H9 (cell line): ENCODE measurements at regions not wholly inside any gene's neighbourhood (a gene's known extent, or its start where the extent isn't known, plus 50 kb on each side); places are given as distances from the start of the nearest gene placed in this dataset.

Experiments used
- DNase-seq: peaks from one replicate; pipeline ENCODE4 v3.0.0-alpha.2; 2017
- H2AFZ ChIP-seq: one replicate; pipeline ENCODE4 v1.6.1; 2013; ENCODE audit warnings: mild to moderate bottlenecking, low read length, control low read depth, moderate library complexity
- H2AK5ac ChIP-seq: 2 replicates; pipeline ENCODE4 v1.6.1; 2013; ENCODE audit warnings: low read length, control low read depth, mixed read lengths; ENCODE audit not compliant: insufficient read length
- H2BK120ac ChIP-seq: one replicate; pipeline ENCODE4 v1.6.1; 2013; ENCODE audit warnings: low read depth, mild to moderate bottlenecking, low read length, control low read depth, inconsistent platforms; ENCODE audit not compliant: poor library complexity, severe bottlenecking
- H2BK12ac ChIP-seq: 2 replicates; pipeline ENCODE4 v1.6.1; 2013; ENCODE audit warnings: low read length, control low read depth, mixed read lengths, low read depth; ENCODE audit not compliant: insufficient read length
- H2BK15ac ChIP-seq: 2 replicates; pipeline ENCODE4 v1.6.1; 2013; ENCODE audit warnings: low read depth, low read length, control low read depth
- H2BK20ac ChIP-seq: one replicate; pipeline ENCODE4 v1.6.1; 2013; ENCODE audit warnings: low read depth, mild to moderate bottlenecking, low read length, control low read depth, inconsistent platforms; ENCODE audit not compliant: poor library complexity, severe bottlenecking
- H2BK5ac ChIP-seq: 2 replicates; pipeline ENCODE4 v1.6.1; 2013; ENCODE audit warnings: low read length, control low read depth, mixed read lengths; ENCODE audit not compliant: insufficient read length
- H3K14ac ChIP-seq: 2 replicates; pipeline ENCODE4 v1.6.1; 2013; ENCODE audit warnings: low read length, control low read depth; ENCODE audit not compliant: insufficient read depth
- H3K18ac ChIP-seq: 2 replicates; pipeline ENCODE4 v1.6.1; 2013; ENCODE audit warnings: low read depth, mild to moderate bottlenecking, mixed read lengths, low read length, control low read depth; ENCODE audit not compliant: insufficient read length
- H3K23ac ChIP-seq: 2 replicates; pipeline ENCODE4 v1.6.1; 2013; ENCODE audit warnings: low read length, control low read depth, mixed read lengths, low read depth; ENCODE audit not compliant: insufficient read length
- H3K23me2 ChIP-seq: 2 replicates; pipeline ENCODE4 v1.6.1; 2013; ENCODE audit warnings: low read depth, mild to moderate bottlenecking, mixed read lengths, low read length, control low read depth; ENCODE audit not compliant: insufficient read length, poor library complexity, severe bottlenecking
- H3K27ac ChIP-seq: 2 replicates; pipeline ENCODE4 v1.5.1; 2013; ENCODE audit warnings: low read length, control low read depth, mixed read lengths, low read depth; ENCODE audit not compliant: insufficient read length
- H3K27me3 ChIP-seq: 2 replicates; pipeline ENCODE4 v1.6.1; 2013; ENCODE audit warnings: low read length, control low read depth, inconsistent platforms; ENCODE audit not compliant: insufficient read depth
- H3K4ac ChIP-seq: 2 replicates; pipeline ENCODE4 v1.6.1; 2013; ENCODE audit warnings: low read depth, mild to moderate bottlenecking, control low read depth, inconsistent platforms, low read length, moderate library complexity
- H3K4me1 ChIP-seq: 2 replicates; pipeline ENCODE4 v1.6.1; 2013; ENCODE audit warnings: low read length, control low read depth, inconsistent platforms; ENCODE audit not compliant: insufficient read depth
- H3K4me2 ChIP-seq: 2 replicates; pipeline ENCODE4 v1.6.1; 2013; ENCODE audit warnings: low read length, control low read depth, mixed read lengths; ENCODE audit not compliant: insufficient read length, insufficient read depth
- H3K56ac ChIP-seq: 2 replicates; pipeline ENCODE4 v1.6.1; 2013; ENCODE audit warnings: low read depth, mild to moderate bottlenecking, mixed read lengths, low read length, control low read depth; ENCODE audit not compliant: insufficient read length
- H3K79me1 ChIP-seq: 2 replicates; pipeline ENCODE4 v1.6.1; 2013; ENCODE audit warnings: low read depth, mild to moderate bottlenecking, moderate library complexity, low read length, control low read depth, inconsistent platforms; ENCODE audit not compliant: insufficient read depth, poor library complexity, severe bottlenecking
- H3K79me2 ChIP-seq: 2 replicates; pipeline ENCODE4 v1.6.1; 2013; ENCODE audit warnings: low read length, control low read depth, inconsistent platforms; ENCODE audit not compliant: insufficient read depth
- H3K9ac ChIP-seq: 2 replicates; pipeline ENCODE4 v1.6.1; 2013; ENCODE audit warnings: low read length, control low read depth, mixed read lengths; ENCODE audit not compliant: insufficient read length; ENCODE audit errors: extremely low read depth
- H3K9me3 ChIP-seq: one replicate; pipeline ENCODE4 v1.6.1; 2013; ENCODE audit warnings: low read depth, low read length, inconsistent platforms; ENCODE audit not compliant: control insufficient read depth
- H3T11ph ChIP-seq: one replicate; pipeline ENCODE4 v1.6.1; 2013; ENCODE audit warnings: mild to moderate bottlenecking, low read length, control low read depth, inconsistent platforms
- H4K20me1 ChIP-seq: one replicate; pipeline ENCODE4 v1.6.1; 2013; ENCODE audit not compliant: control insufficient read depth, insufficient read length, insufficient read depth
- H4K5ac ChIP-seq: 2 replicates; pipeline ENCODE4 v1.6.1; 2013; ENCODE audit warnings: low read depth, mild to moderate bottlenecking, mixed read lengths, low read length, control low read depth; ENCODE audit not compliant: insufficient read length
- H4K8ac ChIP-seq: replicated peaks from 2 replicates; pipeline ENCODE4 v1.6.1; 2013; ENCODE audit warnings: low read length, control low read depth, mixed read lengths, low read depth; ENCODE audit not compliant: insufficient read length
- H4K91ac ChIP-seq: 2 replicates; pipeline ENCODE4 v1.6.1; 2013; ENCODE audit warnings: low read depth, mild to moderate bottlenecking, moderate library complexity, mixed read lengths, low read length, control low read depth; ENCODE audit not compliant: insufficient read length
- H3K27ac Mint-ChIP-seq, 3 experiments: 2 replicates in 2 of 3; 3 replicates in 1 of 3; pipeline ENCODE4 v1.8.0; 2020 to 2021; ENCODE audit warnings: mixed read lengths in 3 of 3, mild to moderate bottlenecking in 1 of 3, moderate library complexity in 1 of 3
- H3K27me3 Mint-ChIP-seq: 2 replicates; pipeline ENCODE4 v1.8.0; 2021; ENCODE audit warnings: low read depth, mild to moderate bottlenecking, moderate library complexity, mixed read lengths
- H3K36me3 Mint-ChIP-seq, 3 experiments: 2 replicates in 2 of 3; 3 replicates in 1 of 3; pipeline ENCODE4 v1.8.0; 2020 to 2021; ENCODE audit warnings: low read depth in 3 of 3, mixed read lengths in 3 of 3; ENCODE audit not compliant: insufficient read depth in 1 of 3
- H3K4me1 Mint-ChIP-seq, 2 experiments: 2 replicates each; pipeline ENCODE4 v1.8.0; 2020; ENCODE audit warnings: mixed read lengths in 2 of 2
- H3K4me3 Mint-ChIP-seq, 2 experiments: 2 replicates in 1 of 2; 3 replicates in 1 of 2; pipeline ENCODE4 v1.8.0; 2020 to 2021; ENCODE audit warnings: mild to moderate bottlenecking in 2 of 2, mixed read lengths in 2 of 2, moderate library complexity in 1 of 2
- H3K9me3 Mint-ChIP-seq, 2 experiments: 2 replicates in 1 of 2; 3 replicates in 1 of 2; pipeline ENCODE4 v1.8.0; 2020; ENCODE audit warnings: mild to moderate bottlenecking in 2 of 2, mixed read lengths in 2 of 2, moderate library complexity in 1 of 2
- WGBS: extraction: QIAGEN DNeasy Blood & Tissue Kit; methylation state at CpG from one replicate; pipeline ENCODE4 v1.1.7; 2013; ENCODE audit warnings: missing lambda C conversion rate, low lambda C conversion rate, mixed read lengths; ENCODE audit not compliant: insufficient read length; ENCODE audit errors: extremely low coverage; 5-methylcytosine and 5-hydroxymethylcytosine counted together
- TF ChIP-seq, protein P1 (sequence below): fragments of 200-600 bp; sonication (generic); conservative IDR thresholded peaks from 3 replicates; pipeline ENCODE4 v1.8.0; 2021; ENCODE audit warnings: antibody characterized with exemption, mild to moderate bottlenecking

GRCh38 chr6:167507376-167507945 is 182.6 kb downstream of the TTLL2 start:
- Histone ChIP-seq H2BK12ac (no peak overlapping the region), H2BK15ac (no peak overlapping the region), H4K20me1 (no peaks in the 10 kb centered on the region), H3K79me1 (no peaks in the 10 kb centered on the region), H4K8ac (no peak overlapping the region), H2BK20ac (no peak overlapping the region), H3K18ac (no peak overlapping the region), H3K79me2 (no peaks in the 10 kb centered on the region), H2BK5ac (no peak overlapping the region), H3K4me1 (no peaks in the 10 kb centered on the region; the same call in 1 of the 2 replicates), H3K56ac (no peak overlapping the region), H3K4me2 (no peak overlapping the region), H2AK5ac (no peak overlapping the region), H3K23ac (no peak overlapping the region), H4K91ac (no peak overlapping the region), H3K14ac (0 out of 2 replicates have a peak overlapping the region, but pooled peaks have one; percentile 2), H3K9ac (no peak overlapping the region), H3T11ph (no peak overlapping the region), H4K5ac (no peak overlapping the region), H3K27ac (no peak overlapping the region), H3K27me3 (no peaks in the 10 kb centered on the region), H2BK120ac (no peak overlapping the region), H2AFZ (no peak overlapping the region), H3K4ac (no peak overlapping the region), H3K23me2 (no peaks in the 10 kb centered on the region), H3K9me3 (no peaks in the 10 kb centered on the region)
- Mint-ChIP-seq H3K9me3 (no peaks in the 10 kb centered on the region; a peak in 3 of 5 replicates), H3K27ac (no peak overlapping the region), H3K4me3 (no peak overlapping the region), H3K36me3 (no peaks in the 10 kb centered on the region), H3K4me1 (peaks cover 19 to 24% of the 10 kb centered on the region in 2 experiments), H3K27me3 (peaks cover 25% of the 10 kb centered on the region)
- TF ChIP-seq, protein P1, sequence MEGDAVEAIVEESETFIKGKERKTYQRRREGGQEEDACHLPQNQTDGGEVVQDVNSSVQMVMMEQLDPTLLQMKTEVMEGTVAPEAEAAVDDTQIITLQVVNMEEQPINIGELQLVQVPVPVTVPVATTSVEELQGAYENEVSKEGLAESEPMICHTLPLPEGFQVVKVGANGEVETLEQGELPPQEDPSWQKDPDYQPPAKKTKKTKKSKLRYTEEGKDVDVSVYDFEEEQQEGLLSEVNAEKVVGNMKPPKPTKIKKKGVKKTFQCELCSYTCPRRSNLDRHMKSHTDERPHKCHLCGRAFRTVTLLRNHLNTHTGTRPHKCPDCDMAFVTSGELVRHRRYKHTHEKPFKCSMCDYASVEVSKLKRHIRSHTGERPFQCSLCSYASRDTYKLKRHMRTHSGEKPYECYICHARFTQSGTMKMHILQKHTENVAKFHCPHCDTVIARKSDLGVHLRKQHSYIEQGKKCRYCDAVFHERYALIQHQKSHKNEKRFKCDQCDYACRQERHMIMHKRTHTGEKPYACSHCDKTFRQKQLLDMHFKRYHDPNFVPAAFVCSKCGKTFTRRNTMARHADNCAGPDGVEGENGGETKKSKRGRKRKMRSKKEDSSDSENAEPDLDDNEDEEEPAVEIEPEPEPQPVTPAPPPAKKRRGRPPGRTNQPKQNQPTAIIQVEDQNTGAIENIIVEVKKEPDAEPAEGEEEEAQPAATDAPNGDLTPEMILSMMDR: no peak
- DNase-seq: no peak
- WGBS: no CpG with 5 or more reads among the region's 15 CpGs
